AG10803 (cell line): ENCODE measurements at regions not wholly inside any gene's neighbourhood (a gene's known extent, or its start where the extent isn't known, plus 50 kb on each side); places are given as distances from the start of the nearest gene placed in this dataset.

Experiments
- DNase-seq: peaks from one replicate; pipeline ENCODE4 v3.0.0; 2010; ENCODE audit warnings: low read depth
- H3K4me3 ChIP-seq: 2 replicates; pipeline ENCODE4 v1.5.1; 2011; ENCODE audit warnings: mild to moderate bottlenecking, low read length, control low read depth
- CTCF ChIP-seq: conservative IDR thresholded peaks from 2 replicates; pipeline ENCODE4 v1.5.1; 2011; ENCODE audit warnings: mild to moderate bottlenecking, low read length, control low read depth, inconsistent platforms

DNA sequence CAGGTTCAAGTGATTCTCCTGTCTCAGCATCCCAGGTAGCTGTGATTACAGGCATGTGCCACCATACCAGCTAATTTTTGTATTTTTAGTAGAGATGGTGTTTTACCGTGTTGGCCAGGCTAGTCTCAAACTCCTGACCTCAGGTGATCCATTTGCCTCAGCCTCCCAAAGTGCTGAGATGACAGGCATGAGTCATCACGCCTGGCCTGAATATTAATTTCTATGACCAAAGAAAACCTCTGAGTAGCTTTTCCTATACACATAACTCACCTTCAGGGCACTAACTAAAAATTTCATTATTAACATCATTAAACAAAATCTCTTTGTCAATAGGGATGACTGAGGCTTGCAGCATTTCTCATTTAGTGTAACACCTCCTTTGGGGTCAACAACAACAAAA lies 259.6 kb upstream of the KRR1 start:
- H3K4me3 ChIP-seq, result no peak overlapping the region
- DNase-seq, result no peak
- no peak for TF ChIP-seq CTCF

GRCh38 chr12:75767957-75768356 lies 256.5 kb upstream of the KRR1 start:
- no peak for DNase-seq
- H3K4me3 ChIP-seq, result no peak overlapping the region
- no peak for TF ChIP-seq CTCF

DNA sequence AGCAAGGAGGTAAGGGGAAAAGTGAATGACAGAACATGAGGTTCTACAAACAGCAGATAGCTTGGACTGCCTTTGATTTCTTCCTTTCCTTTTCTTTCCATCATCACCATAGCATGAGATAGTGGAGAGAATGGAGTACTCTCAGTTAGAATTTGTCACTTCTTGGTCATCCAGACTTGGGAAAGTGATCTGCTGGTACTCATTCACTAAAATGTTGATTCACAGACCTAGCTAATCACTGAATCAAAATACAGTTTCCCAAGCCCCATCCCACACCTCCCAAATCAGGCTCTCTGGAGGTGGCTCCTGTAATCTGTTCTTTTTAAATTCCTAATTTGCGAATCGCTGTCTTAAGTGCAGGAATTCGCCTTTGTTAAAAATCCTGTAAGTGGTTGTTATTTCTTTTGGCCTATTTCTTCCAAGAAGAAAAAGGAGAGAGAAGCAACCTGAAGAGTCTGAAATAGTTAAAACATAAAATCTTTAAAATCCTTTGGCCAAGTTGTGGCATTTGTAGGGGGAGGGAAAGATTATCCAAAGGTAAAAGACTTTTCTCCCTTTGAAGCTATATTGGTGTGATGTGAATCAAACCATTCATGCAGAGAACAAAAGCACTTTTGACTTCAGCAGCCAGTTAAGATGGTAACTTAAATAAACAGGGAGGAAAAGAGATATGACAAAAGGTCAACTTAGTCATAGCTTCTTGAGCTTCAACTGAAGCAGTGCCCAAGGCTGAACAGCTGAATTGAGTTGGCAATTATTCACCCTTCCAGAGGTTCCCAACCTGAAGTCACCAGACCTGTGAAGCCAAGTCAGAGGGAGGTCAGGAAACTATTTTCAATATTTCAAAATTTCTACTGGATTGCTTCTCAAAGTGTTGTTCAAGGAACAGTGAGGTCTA lies 255.1 kb upstream of the KRR1 start:
- no peak for TF ChIP-seq CTCF
- no peak overlapping the region for H3K4me3 ChIP-seq
- DNase-seq, result no peak

- DNase-seq, result no peak
- no peak for TF ChIP-seq CTCF
These were observed 254.0 kb upstream of the KRR1 start for GRCh38 chr12:75765170-75766059.

GRCh38 chr12:75764091-75764841 lies 252.9 kb upstream of the KRR1 start:
- TF ChIP-seq CTCF, result no peak
- DNase-seq, result no peak
- H3K4me3 ChIP-seq, result no peak overlapping the region

More at GRCh38 chr12:75765170-75766059, 254.0 kb upstream of the KRR1 start:
- no peak overlapping the region for H3K4me3 ChIP-seq

DNA sequence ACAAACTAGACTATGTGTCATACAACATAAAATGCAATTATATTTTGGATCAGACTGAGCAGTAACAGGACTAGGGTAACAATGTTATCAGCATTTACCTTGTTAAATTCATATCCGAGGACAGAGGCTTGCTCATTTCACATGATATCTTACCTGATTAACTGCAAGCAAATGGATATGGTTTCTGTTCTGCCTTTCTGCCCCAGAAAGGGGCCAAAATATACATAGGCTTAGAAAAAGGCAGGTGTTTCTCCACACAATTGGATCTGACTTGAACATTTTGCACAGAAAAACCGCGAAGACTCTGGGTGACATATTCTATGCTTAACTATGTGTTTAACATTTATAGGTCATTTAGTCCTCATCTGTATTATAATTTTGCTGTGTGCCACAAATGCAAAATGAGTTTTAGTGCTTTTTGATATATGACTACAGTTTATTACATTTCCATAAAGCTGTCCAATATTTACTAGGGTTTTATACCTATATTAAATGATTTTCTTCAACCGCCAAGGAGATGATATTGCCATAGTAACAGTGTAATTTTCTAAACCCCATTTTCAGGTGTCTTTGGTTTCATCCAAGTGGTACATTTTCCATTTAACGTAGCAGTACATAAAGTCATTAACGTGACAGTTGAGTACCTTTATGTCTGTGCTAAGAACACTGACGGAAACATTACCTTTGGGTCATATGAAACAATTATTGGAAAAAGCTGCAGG lies 249.3 kb upstream of the KRR1 start:
- no peak overlapping the region for H3K4me3 ChIP-seq
- no peak for TF ChIP-seq CTCF
- DNase-seq, result no peak
